Ascending aorta (tissue), 2 donors: ENCODE measurements at regions not wholly inside any gene's neighbourhood (a gene's known extent, or its start where the extent isn't known, plus 50 kb on each side); places are given as distances from the start of the nearest gene placed in this dataset.

Experiments used
- DNase-seq, 2 donors: peaks; one replicate each; pipeline ENCODE4 v3.0.0-alpha.2; 2019; ENCODE audit warnings: low spot score in 2 of 2
- H3K27ac ChIP-seq, 2 donors: fragments of 200-600 bp; sonication (generic); one replicate each; pipeline ENCODE4 v1.5.1; 2016 to 2017; ENCODE audit warnings: mild to moderate bottlenecking in 1 of 2
- H3K27me3 ChIP-seq: fragments of 200-600 bp; sonication (generic); one replicate; pipeline ENCODE4 v1.5.1; 2017
- H3K36me3 ChIP-seq, 2 donors: fragments of 200-600 bp; sonication (generic); one replicate each; pipeline ENCODE4 v1.5.1; 2016
- H3K4me1 ChIP-seq, 2 donors: fragments of 200-600 bp; sonication (generic); one replicate each; pipeline ENCODE4 v1.5.1; 2016 to 2017; ENCODE audit warnings: mild to moderate bottlenecking in 1 of 2
- H3K4me3 ChIP-seq, 2 donors: fragments of 200-600 bp; sonication (generic); one replicate each; pipeline ENCODE4 v1.5.1; 2016 to 2017; ENCODE audit warnings: mild to moderate bottlenecking in 1 of 2
- H3K9me3 ChIP-seq, 2 donors: fragments of 200-600 bp; sonication (generic); one replicate each; pipeline ENCODE4 v1.5.1; 2016
- intact Hi-C: fragments of 100-400 bp; cut with DNase I; formaldehyde crosslinking; loops from one replicate; pipeline ENCODE4 v1.15.1; 2023
- TF ChIP-seq, protein P1 (sequence below), 3 experiments: fragments of 200-600 bp in 2 of 3; fragments of 450-650 bp in 1 of 3; sonication (generic) in 2 of 3; IDR thresholded peaks; one replicate each; pipeline ENCODE4 v1.5.1; 2016 to 2019; ENCODE audit warnings: antibody characterized with exemption in 3 of 3, mild to moderate bottlenecking in 1 of 3, moderate library complexity in 1 of 3

DNA sequence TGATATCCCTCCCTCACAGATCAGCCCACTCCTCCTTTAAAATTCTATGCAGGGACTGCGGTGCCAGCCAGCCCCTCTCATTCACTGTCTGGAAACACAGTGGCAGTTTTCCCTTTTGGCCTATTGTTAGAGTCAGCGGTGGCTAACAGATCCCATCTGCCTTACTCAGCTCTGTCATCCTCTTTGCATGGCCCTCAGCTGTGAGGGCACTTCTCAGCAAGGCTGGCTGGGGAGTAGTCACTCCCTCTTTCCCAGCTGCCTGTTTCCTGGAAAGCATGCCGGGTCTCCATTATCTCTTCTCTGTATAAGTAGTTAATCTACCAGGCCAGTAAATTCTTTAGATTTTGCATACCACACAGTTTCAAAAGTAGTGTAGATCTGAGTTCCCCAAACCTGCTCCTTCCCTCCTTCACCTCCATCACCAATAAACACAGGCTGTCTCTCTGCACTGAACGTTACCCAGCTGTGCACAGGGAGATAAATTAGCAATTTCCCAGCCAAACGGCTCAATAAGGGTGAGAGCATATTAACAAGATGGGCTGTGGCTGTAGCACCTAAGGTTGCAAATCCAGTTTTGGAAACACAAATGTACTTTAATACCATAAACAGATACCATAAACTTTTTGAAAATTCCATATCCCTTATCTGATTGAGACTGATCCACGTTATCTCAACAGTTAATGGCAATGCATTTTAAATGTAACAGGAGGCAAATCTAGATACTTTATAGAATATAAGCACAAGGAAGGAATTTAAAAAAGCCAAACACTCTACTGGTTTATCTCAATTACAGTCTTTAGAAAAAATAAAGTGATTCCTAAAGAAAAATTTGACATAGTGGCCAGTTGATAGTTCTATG is 229.3 kb downstream of the ANKRD50 start:
- intact Hi-C loops, result no loop called here
- Histone ChIP-seq H3K27me3 (no peaks in the 10 kb centered on the region), H3K4me3 (no peak overlapping the region), H3K4me1 (no peaks in the 10 kb centered on the region), H3K36me3 (no peaks in the 10 kb centered on the region), H3K9me3 (no peaks in the 10 kb centered on the region), H3K27ac (no peak overlapping the region)
- DNase-seq, result no peak
- TF ChIP-seq, protein P1, sequence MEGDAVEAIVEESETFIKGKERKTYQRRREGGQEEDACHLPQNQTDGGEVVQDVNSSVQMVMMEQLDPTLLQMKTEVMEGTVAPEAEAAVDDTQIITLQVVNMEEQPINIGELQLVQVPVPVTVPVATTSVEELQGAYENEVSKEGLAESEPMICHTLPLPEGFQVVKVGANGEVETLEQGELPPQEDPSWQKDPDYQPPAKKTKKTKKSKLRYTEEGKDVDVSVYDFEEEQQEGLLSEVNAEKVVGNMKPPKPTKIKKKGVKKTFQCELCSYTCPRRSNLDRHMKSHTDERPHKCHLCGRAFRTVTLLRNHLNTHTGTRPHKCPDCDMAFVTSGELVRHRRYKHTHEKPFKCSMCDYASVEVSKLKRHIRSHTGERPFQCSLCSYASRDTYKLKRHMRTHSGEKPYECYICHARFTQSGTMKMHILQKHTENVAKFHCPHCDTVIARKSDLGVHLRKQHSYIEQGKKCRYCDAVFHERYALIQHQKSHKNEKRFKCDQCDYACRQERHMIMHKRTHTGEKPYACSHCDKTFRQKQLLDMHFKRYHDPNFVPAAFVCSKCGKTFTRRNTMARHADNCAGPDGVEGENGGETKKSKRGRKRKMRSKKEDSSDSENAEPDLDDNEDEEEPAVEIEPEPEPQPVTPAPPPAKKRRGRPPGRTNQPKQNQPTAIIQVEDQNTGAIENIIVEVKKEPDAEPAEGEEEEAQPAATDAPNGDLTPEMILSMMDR (IDR thresholded peaks at IDR 0.05), result no peak

DNA sequence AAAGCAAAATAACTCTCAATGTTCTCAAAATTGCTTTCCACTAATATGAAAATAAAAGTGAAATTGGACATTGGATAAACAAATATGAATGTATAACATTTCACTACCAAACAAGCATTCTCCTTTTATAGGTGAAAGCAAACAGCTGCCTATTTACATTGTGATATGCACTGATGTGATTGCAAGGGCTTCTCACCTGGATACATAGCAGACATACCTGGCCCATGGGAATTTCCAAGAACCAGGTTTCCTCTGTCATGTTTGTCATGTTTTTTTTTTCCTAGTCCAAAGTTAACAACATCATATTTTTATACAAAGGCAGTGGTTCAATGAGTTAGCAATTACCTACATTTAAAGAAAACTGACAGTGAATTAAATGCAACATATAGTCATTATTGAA is 228.5 kb downstream of the ANKRD50 start:
- H3K4me3 ChIP-seq, result no peak overlapping the region
- intact Hi-C loops, result no loop called here
- no peaks in the 10 kb centered on the region for H3K36me3 ChIP-seq
- DNase-seq, result no peak
- no peak overlapping the region for H3K27ac ChIP-seq
- H3K9me3 ChIP-seq, result no peaks in the 10 kb centered on the region
- H3K27me3 ChIP-seq, result no peaks in the 10 kb centered on the region
- no peaks in the 10 kb centered on the region for H3K4me1 ChIP-seq
- TF ChIP-seq, protein P1 (IDR thresholded peaks at IDR 0.05), result no peak

DNA sequence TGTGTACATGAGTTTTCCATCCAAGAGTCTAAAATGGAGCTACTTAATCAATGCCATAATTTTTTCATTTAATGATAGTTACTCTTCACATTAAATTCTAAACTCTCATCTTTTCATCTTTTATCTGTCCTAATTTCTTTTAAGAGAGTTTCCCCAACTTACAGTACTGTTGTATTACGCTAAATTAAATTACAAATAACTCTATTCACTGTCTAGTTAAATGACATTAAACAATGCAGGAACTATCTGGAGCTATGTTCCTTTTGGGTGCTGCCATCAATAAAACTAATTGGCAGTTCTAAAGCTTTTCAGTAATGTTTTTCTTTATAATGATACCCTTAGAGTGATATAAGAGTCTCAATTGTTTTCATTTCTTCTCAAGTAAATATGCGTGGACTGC is 227.6 kb downstream of the ANKRD50 start:
- DNase-seq, result no peak
- H3K4me3 ChIP-seq, result no peak overlapping the region
- no peak overlapping the region for H3K27ac ChIP-seq
- intact Hi-C loops, result no loop called here
- H3K9me3 ChIP-seq, result no peaks in the 10 kb centered on the region
- no peaks in the 10 kb centered on the region for H3K36me3 ChIP-seq
- no peaks in the 10 kb centered on the region for H3K27me3 ChIP-seq
- TF ChIP-seq, protein P1 (IDR thresholded peaks at IDR 0.05), result no peak
- no peaks in the 10 kb centered on the region for H3K4me1 ChIP-seq

DNA sequence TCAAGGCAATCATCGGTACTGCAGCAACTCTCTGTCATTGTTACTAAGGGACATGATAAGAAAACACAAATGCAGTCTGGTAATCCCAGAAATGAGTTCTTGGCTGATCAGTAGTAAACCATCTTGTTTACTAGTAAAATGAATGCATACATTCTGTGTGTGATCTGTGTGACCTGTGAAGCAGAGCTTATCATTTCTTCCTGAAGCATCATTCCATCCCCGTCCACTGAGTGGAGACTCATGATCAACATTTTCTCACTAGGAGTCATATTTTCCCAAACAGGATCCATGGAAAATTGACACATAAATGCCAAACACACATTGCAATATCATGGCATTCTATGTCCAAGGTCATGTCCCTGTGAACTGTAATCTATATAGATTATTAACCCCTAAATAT is 226.1 kb downstream of the ANKRD50 start:
- Histone ChIP-seq H3K27ac (no peak overlapping the region), H3K9me3 (no peaks in the 10 kb centered on the region), H3K4me1 (no peaks in the 10 kb centered on the region), H3K27me3 (no peaks in the 10 kb centered on the region), H3K36me3 (no peaks in the 10 kb centered on the region), H3K4me3 (no peak overlapping the region)
- DNase-seq, result no peak
- TF ChIP-seq, protein P1 (IDR thresholded peaks at IDR 0.05), result no peak
- intact Hi-C loops, result no loop called here

DNA sequence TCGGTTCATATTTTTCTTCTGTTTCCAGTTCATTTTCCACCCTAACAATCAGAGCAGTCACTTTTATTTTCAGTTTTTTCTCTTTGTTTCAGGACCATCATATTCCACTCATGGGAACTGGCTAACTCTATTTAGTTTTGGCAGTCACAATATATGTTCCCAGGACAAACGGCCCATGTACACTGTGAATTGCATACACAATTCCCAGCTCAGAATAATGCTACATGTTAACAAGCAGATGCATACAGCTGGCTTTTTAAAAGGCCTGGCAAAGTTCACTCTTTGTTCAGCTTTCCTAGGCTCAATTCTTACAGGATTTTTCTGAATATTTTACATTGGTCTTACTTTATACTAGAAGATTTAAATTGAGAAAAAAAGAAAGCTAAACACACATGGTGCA is 224.9 kb downstream of the ANKRD50 start:
- H3K4me3 ChIP-seq, result no peak overlapping the region
- no peak for DNase-seq
- intact Hi-C loops, result no loop called here
- H3K9me3 ChIP-seq, result no peaks in the 10 kb centered on the region
- TF ChIP-seq, protein P1 (IDR thresholded peaks at IDR 0.05), result no peak
- H3K27me3 ChIP-seq, result no peaks in the 10 kb centered on the region
- H3K27ac ChIP-seq, result no peak overlapping the region
- H3K36me3 ChIP-seq, result no peaks in the 10 kb centered on the region
- no peaks in the 10 kb centered on the region for H3K4me1 ChIP-seq
